C4-2B (cell line): ENCODE measurements at regions not wholly inside any gene's neighbourhood (a gene's known extent, or its start where the extent isn't known, plus 50 kb on each side); places are given as distances from the start of the nearest gene placed in this dataset.

Experiments used
- CTCF ChIP-seq: fragments of 450-650 bp; conservative IDR thresholded peaks from 2 replicates; pipeline ENCODE4 v1.5.1; 2017; ENCODE audit warnings: mild to moderate bottlenecking
- ZFX ChIP-seq: fragments of 450-650 bp; IDR thresholded peaks from 2 replicates; pipeline ENCODE4 v1.6.1; 2017

- TF ChIP-seq CTCF: no peak
- no peak for TF ChIP-seq ZFX
These were observed 60.0 kb upstream of the PLET1 start for GRCh38 chr11:112320668-112321067.
